H1 (cell line): ENCODE measurements at regions not wholly inside any gene's neighbourhood (a gene's known extent, or its start where the extent isn't known, plus 50 kb on each side); places are given as distances from the start of the nearest gene placed in this dataset.

Experiments used
- BACH1 ChIP-seq: IDR thresholded peaks from 2 replicates; pipeline ENCODE4 v1.6.1; 2012; ENCODE audit warnings: low read length, improper control_type of control experiment
- POLR2AphosphoS5 ChIP-seq: IDR thresholded peaks from 2 replicates; pipeline ENCODE4 v1.6.1; 2011; ENCODE audit warnings: low read depth, low read length
- TAF7 ChIP-seq: optimal IDR thresholded peaks from 2 replicates; pipeline ENCODE3; 2011; ENCODE audit warnings: low read depth, mild to moderate bottlenecking, inconsistent platforms, low read length, moderate library complexity, borderline replicate concordance
- TF ChIP-seq, protein P1 (sequence below): fragments of 300-600 bp; sonication (generic); IDR thresholded peaks from 2 replicates; pipeline ENCODE4 v1.7.1; 2012; ENCODE audit warnings: low read length, moderate library complexity, mild to moderate bottlenecking, inconsistent platforms; ENCODE audit not compliant: insufficient replicate concordance

DNA sequence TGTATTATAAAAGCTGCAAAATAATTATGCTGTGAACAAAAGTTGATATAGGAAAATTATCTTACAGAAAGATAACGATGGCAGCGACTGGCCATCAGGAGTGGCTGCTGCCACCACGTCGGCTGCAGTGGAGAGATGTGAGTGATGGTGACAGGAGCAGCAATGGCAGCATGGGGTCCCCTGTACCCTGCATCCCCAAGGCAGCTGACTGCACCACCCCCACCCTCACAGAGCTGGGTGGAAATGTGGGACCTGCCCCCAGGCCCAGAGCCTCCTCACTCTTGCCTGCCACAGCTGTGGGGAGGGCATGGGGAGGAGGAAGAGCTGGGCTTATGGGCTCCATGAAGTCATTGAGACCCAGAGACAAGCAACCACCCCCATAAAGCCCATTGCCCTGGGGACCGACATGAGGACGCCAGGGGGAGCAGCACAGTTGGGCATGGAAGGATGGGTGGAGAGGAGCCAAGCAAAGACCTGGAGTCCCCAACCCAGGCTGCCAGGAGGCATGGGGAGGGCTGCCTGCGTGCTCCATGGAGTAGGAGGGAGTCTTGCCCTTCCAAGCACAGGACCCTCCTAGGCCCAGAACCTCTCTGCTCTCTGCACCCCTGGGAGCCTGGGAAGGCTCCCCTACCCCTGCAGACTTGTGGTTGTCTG, 1090.5 kb downstream of the PCDH18 start (continued):
- TF ChIP-seq, protein P1, sequence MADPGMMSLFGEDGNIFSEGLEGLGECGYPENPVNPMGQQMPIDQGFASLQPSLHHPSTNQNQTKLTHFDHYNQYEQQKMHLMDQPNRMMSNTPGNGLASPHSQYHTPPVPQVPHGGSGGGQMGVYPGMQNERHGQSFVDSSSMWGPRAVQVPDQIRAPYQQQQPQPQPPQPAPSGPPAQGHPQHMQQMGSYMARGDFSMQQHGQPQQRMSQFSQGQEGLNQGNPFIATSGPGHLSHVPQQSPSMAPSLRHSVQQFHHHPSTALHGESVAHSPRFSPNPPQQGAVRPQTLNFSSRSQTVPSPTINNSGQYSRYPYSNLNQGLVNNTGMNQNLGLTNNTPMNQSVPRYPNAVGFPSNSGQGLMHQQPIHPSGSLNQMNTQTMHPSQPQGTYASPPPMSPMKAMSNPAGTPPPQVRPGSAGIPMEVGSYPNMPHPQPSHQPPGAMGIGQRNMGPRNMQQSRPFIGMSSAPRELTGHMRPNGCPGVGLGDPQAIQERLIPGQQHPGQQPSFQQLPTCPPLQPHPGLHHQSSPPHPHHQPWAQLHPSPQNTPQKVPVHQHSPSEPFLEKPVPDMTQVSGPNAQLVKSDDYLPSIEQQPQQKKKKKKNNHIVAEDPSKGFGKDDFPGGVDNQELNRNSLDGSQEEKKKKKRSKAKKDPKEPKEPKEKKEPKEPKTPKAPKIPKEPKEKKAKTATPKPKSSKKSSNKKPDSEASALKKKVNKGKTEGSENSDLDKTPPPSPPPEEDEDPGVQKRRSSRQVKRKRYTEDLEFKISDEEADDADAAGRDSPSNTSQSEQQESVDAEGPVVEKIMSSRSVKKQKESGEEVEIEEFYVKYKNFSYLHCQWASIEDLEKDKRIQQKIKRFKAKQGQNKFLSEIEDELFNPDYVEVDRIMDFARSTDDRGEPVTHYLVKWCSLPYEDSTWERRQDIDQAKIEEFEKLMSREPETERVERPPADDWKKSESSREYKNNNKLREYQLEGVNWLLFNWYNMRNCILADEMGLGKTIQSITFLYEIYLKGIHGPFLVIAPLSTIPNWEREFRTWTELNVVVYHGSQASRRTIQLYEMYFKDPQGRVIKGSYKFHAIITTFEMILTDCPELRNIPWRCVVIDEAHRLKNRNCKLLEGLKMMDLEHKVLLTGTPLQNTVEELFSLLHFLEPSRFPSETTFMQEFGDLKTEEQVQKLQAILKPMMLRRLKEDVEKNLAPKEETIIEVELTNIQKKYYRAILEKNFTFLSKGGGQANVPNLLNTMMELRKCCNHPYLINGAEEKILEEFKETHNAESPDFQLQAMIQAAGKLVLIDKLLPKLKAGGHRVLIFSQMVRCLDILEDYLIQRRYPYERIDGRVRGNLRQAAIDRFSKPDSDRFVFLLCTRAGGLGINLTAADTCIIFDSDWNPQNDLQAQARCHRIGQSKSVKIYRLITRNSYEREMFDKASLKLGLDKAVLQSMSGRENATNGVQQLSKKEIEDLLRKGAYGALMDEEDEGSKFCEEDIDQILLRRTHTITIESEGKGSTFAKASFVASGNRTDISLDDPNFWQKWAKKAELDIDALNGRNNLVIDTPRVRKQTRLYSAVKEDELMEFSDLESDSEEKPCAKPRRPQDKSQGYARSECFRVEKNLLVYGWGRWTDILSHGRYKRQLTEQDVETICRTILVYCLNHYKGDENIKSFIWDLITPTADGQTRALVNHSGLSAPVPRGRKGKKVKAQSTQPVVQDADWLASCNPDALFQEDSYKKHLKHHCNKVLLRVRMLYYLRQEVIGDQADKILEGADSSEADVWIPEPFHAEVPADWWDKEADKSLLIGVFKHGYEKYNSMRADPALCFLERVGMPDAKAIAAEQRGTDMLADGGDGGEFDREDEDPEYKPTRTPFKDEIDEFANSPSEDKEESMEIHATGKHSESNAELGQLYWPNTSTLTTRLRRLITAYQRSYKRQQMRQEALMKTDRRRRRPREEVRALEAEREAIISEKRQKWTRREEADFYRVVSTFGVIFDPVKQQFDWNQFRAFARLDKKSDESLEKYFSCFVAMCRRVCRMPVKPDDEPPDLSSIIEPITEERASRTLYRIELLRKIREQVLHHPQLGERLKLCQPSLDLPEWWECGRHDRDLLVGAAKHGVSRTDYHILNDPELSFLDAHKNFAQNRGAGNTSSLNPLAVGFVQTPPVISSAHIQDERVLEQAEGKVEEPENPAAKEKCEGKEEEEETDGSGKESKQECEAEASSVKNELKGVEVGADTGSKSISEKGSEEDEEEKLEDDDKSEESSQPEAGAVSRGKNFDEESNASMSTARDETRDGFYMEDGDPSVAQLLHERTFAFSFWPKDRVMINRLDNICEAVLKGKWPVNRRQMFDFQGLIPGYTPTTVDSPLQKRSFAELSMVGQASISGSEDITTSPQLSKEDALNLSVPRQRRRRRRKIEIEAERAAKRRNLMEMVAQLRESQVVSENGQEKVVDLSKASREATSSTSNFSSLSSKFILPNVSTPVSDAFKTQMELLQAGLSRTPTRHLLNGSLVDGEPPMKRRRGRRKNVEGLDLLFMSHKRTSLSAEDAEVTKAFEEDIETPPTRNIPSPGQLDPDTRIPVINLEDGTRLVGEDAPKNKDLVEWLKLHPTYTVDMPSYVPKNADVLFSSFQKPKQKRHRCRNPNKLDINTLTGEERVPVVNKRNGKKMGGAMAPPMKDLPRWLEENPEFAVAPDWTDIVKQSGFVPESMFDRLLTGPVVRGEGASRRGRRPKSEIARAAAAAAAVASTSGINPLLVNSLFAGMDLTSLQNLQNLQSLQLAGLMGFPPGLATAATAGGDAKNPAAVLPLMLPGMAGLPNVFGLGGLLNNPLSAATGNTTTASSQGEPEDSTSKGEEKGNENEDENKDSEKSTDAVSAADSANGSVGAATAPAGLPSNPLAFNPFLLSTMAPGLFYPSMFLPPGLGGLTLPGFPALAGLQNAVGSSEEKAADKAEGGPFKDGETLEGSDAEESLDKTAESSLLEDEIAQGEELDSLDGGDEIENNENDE, result no peak
- TF ChIP-seq BACH1, result no peak
- no peak for TF ChIP-seq TAF7
- no peak for TF ChIP-seq POLR2AphosphoS5
